Panc1 (cell line): ENCODE measurements at regions not wholly inside any gene's neighbourhood (a gene's known extent, or its start where the extent isn't known, plus 50 kb on each side); places are given as distances from the start of the nearest gene placed in this dataset.

Experiments used
- CTCF ChIP-seq: fragments of 450-650 bp; IDR thresholded peaks from 2 replicates; pipeline ENCODE4 v1.5.1; 2017; ENCODE audit warnings: mild to moderate bottlenecking
- SIN3A ChIP-seq: IDR thresholded peaks from 2 replicates; pipeline ENCODE4 v1.6.1; 2012; ENCODE audit warnings: low read depth, mild to moderate bottlenecking, low read length, moderate library complexity, borderline replicate concordance; ENCODE audit not compliant: insufficient read depth
- TF ChIP-seq, protein P1 (sequence below), 2 experiments: IDR thresholded peaks; 2 replicates each; pipeline ENCODE4 v1.6.1; 2011 to 2012; ENCODE audit warnings: low read depth in 2 of 2, control low read depth in 1 of 2, low read length in 1 of 2, mild to moderate bottlenecking in 1 of 2, moderate library complexity in 1 of 2; ENCODE audit not compliant: insufficient read depth in 1 of 2

GRCh38 chr6:51387907-51388306 is 569.2 kb downstream of the TFAP2B start:
- TF ChIP-seq SIN3A: no peak
- no peak for TF ChIP-seq CTCF
- TF ChIP-seq, protein P1, sequence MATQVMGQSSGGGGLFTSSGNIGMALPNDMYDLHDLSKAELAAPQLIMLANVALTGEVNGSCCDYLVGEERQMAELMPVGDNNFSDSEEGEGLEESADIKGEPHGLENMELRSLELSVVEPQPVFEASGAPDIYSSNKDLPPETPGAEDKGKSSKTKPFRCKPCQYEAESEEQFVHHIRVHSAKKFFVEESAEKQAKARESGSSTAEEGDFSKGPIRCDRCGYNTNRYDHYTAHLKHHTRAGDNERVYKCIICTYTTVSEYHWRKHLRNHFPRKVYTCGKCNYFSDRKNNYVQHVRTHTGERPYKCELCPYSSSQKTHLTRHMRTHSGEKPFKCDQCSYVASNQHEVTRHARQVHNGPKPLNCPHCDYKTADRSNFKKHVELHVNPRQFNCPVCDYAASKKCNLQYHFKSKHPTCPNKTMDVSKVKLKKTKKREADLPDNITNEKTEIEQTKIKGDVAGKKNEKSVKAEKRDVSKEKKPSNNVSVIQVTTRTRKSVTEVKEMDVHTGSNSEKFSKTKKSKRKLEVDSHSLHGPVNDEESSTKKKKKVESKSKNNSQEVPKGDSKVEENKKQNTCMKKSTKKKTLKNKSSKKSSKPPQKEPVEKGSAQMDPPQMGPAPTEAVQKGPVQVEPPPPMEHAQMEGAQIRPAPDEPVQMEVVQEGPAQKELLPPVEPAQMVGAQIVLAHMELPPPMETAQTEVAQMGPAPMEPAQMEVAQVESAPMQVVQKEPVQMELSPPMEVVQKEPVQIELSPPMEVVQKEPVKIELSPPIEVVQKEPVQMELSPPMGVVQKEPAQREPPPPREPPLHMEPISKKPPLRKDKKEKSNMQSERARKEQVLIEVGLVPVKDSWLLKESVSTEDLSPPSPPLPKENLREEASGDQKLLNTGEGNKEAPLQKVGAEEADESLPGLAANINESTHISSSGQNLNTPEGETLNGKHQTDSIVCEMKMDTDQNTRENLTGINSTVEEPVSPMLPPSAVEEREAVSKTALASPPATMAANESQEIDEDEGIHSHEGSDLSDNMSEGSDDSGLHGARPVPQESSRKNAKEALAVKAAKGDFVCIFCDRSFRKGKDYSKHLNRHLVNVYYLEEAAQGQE (IDR thresholded peaks at IDR 0.05; ENCODE audit: insufficient read depth in 1 of 2, low read depth in 2 of 2, low read length in 1 of 2): no peak
